Gastroesophageal sphincter (tissue), 3 donors: ENCODE measurements at regions not wholly inside any gene's neighbourhood (a gene's known extent, or its start where the extent isn't known, plus 50 kb on each side); places are given as distances from the start of the nearest gene placed in this dataset.

ENCODE experiments used
- CTCF ChIP-seq, 4 experiments: fragments of 200-600 bp in 2 of 4; fragments of 450-650 bp in 2 of 4; sonication (generic) in 1 of 4; IDR thresholded peaks; one replicate each; pipeline ENCODE4 v1.5.1; 2017 to 2019; ENCODE audit warnings: antibody characterized with exemption in 4 of 4, mild to moderate bottlenecking in 2 of 4, moderate library complexity in 2 of 4
- EP300 ChIP-seq: sonication (generic); formaldehyde crosslinking; IDR thresholded peaks from one replicate; pipeline ENCODE4 v1.6.1; 2017; ENCODE audit warnings: antibody characterized with exemption, mild to moderate bottlenecking
- POLR2A ChIP-seq, 2 donors: fragments of 450-650 bp; IDR thresholded peaks; one replicate each; pipeline ENCODE4 v1.6.1; 2017; ENCODE audit warnings: antibody characterized with exemption in 2 of 2, mild to moderate bottlenecking in 2 of 2, moderate library complexity in 1 of 2
- POLR2AphosphoS5 ChIP-seq: sonication (generic); formaldehyde crosslinking; IDR thresholded peaks from one replicate; pipeline ENCODE4 v1.6.1; 2017; ENCODE audit warnings: antibody characterized with exemption

DNA sequence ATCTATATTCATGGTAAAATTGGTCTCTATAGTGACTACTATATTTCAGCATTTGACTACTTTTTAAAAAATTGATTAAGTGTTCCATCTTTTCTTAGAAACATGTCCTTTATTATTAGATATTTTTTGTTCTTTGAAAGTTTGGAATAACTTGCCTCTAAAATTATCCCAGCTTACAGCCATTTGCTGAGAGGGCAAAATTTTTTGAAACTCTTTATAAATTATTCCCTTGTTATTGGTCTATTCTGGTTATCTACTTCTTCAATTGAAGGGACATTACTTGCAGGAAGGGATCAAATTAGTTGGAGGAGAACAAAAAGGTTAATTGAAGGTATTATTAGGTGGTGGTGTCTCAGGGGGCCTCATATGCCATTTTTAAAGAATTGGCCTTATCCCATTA lies 184.1 kb downstream of the TTC6 start:
- TF ChIP-seq CTCF (IDR thresholded peaks at IDR 0.05) (no peak), POLR2A (IDR thresholded peaks at IDR 0.05) (no peak), POLR2AphosphoS5 (no peak), EP300 (no peak)
